IPS-NIHi7 (cell line): ENCODE measurements at regions not wholly inside any gene's neighbourhood (a gene's known extent, or its start where the extent isn't known, plus 50 kb on each side); places are given as distances from the start of the nearest gene placed in this dataset.
A peak's percentile ranks its signal among the peaks of the same experiment; 100 is the strongest.

Experiments
- DNase-seq: peaks from one replicate; pipeline ENCODE4 v3.0.0; 2012; ENCODE audit warnings: mixed read lengths; ENCODE audit errors: extremely low spot score

DNA sequence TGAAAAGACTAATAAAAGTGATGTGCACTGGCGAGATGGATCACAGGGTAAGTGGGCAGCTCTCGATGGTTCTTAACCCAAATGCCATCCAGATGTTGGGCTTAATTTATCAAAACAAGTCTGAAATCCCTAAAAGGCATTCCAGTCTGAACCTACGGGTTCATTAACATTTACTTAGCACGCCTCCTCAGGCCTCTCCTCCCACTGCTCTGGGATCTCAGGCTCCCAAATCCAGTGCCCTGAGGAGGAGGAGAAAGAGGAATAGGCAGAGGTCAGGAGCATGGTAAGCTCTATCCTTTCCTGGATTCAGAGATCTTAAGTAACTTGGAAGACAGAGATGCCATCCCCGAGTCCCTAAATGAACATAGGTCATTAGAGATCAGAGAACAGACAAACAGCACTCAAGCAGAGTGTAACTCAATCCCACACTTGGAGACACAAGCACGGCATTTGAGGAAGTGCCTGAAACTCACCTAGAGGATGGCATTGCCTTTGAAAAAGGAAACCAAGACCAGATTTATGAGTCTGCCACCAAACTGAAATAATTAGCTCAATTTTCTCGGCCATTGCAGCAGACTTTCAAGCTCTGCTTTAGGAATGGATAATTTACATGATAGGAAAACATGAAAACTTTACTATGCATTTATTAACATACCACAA is 140.9 kb downstream of the CXCL12 start:
- DNase-seq: no peak

DNA sequence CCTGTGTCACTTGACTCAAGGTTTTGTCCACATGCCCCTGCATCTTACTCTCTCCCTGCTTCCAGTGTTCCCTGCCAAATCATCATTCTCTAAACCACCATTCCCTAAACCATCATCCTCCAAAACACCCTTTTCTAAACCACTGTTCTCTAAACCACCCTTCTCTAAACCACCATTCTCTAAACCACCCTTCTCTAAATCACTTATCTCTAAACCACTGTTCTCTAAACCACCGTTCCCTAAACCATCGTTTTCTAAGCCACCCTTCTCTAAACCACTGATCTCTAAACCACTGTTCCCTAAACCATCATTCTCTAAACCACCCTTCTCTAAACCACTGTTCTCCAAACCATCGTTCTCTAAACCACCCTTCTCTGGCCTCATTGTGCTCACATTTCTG is 142.1 kb downstream of the CXCL12 start:
- DNase-seq: no peak

DNA sequence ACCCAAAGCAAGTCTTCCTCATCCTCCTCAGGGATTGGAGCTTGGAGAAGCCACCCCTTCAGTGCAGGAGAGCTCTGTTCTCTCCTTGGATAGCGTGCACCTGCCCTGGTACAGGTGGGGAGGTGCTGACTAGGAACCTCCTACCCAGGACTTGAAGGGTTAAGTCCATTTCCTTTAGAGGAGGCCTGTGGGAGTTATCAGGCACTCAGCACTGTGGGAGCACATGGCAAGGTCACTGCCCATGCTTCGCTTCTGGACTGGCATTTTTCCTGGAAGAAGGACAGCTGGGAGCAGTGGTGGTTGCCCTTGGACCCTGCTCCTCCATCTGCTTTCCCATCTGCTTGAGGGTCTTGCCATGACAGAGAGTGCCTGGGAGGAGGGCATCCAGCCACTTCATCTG is 142.8 kb downstream of the CXCL12 start:
- no peak for DNase-seq

DNA sequence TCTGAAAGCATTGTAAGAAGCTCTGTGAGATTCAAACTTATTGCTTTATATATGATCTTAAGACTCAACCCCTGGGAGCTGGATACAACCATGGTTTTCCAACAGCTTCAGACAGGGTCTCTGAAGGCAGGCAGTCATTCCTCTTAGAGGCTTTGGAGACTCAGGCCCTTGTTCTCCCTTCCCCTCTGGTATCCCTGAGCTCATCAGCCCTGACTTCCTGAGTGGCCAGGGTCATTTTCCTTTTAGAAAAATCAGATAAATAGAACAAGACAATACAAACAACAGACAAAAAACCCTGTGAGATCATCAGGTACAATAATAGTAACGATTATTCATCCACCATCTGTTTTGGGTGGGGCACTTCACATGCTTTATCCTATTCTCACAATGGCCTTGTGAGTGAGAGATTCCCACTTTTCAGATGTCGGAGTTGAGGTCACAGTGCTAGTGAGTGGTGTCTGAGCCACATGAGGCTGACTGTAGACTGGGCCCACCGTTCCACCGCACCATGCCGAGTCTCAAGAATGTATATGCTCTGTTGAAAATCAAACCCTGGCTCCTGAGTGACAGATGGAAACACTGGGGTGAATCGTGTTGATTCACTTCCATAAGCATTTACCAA is 144.2 kb downstream of the CXCL12 start:
- peak; percentile 1 for DNase-seq

DNA sequence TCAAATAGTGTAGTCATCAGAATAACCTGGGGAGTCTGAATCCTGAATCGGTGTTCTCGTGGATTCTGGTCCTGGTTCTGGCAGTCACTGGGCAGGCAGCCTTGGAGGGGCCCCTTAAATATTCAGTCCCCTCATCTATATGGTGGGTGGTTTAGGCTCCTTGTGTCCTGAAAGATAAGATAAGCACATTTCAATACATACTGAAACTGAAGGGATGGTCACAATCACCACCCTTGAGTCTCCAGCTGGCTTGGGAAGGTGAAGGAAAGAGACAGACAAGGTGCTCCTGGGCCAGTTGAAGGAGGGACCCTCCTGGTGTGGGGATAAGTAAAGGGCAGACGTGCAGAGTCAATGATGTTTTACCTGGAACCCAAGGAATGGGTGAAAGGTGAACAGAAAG is 146.7 kb downstream of the CXCL12 start:
- DNase-seq: no peak

DNA sequence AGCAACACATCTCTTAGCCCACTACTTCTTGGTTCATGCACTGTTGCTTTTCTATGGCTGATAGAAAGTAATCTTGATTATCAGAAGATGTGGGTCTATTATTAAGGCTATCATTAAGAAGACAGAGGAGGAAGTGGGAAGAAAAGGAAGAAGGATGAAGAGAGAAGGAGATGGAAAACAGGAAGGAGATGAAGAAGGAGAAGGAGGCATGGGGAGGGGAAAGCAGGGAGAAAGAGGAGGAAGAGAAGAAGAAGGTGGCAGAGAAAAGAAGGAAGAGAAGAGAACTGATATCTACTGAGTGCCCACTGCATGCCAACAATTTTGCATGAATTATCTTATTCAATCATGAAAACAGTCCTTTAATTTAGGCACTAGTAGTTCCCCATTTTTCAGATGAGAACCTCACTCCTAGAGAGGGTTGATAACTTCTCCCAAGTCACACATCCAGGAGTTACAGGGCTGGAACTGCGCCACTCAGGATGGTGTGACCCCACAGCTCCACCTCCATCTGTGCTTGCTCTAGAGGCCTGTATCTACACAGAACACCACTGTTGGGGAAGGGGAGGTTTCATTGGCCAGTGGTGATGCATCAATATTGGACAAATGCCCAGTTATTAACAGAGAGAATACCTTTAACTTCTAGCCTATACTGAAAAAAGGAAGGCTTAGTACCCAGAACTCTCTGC is 147.4 kb downstream of the CXCL12 start:
- DNase-seq: no peak

DNA sequence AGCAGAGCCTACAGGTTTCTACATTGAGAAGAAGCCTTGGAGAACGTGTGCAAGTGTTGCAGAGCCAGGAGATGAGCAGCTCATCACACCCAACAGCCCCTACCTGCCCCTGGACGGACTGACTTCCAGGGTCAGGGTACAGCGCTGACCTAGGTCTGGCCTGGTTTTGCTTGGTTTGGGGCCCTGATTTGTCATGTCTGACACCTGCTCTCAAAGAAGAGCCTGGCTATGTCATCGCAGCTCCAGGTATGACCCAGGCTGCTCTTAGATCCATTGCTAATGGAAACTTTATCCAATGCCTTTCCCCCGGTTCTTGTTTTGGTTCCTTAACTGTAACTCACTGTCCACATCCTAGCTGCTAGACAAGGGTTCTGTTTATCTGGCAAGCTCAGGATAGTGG is 149.5 kb downstream of the CXCL12 start:
- no peak for DNase-seq

DNA sequence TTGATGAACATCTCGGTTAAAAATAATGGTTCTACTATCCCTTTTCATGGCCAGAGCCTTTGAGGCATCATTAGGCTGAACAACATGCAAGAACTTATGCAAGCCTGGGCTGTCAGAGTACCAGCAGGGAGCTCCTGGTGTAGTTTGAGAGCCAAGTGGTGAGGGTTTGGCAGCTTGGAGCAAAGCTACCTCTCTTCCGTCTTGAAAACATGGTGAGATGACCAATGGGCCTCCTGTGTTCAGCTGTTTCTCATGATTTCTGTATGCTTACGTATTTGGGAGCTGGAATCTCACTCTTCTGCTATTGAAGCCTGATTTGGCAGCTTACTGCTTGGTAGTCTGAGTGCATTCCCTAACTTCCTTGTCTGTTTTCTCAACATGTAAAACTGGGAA is 150.4 kb downstream of the CXCL12 start:
- DNase-seq: peak; percentile 50

DNA sequence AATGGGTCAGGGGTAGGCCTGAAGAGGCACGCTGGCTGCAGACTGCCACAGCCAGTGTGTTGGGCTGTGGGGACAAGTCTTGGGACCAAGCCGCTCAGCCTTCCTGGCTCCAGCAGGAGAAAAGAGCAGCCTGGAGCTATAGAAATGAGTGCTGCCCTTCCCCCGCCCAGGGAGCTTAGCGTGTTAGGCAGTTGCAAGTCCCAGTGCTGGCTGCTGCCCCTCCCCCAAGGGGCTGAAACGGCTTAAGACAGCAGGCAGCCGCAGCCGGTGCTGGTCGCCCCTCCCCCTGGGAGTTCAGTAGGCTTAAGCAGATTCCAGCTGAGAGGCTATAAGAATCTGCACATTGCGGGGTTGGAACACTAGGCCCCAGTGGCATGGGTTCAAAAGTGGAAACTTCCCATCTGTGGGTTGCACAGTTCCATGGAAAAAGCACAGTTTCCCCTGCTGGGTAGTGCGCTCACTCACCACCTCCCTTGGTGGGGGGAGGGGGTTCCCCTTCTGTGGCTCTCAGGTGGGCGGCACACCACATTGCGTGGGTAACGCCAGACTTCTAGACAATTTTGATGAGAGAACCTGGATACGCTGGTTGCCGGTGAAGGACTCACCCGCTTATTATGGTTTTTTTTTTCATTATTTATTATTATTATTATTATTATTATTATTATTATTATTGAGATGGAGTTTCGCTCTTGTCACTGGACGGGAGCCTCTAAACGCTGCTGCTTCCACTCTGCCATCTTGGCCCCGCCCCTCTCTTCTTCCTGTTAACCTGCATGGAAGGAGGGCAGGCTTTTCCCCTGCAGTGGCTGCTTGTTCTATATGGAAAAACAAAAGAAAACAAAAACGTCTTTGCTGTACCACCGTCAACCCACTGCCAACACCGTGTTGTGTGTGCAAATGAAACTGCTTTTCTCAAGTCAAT is 151.1 kb downstream of the CXCL12 start:
- DNase-seq: peak; percentile 59

DNA sequence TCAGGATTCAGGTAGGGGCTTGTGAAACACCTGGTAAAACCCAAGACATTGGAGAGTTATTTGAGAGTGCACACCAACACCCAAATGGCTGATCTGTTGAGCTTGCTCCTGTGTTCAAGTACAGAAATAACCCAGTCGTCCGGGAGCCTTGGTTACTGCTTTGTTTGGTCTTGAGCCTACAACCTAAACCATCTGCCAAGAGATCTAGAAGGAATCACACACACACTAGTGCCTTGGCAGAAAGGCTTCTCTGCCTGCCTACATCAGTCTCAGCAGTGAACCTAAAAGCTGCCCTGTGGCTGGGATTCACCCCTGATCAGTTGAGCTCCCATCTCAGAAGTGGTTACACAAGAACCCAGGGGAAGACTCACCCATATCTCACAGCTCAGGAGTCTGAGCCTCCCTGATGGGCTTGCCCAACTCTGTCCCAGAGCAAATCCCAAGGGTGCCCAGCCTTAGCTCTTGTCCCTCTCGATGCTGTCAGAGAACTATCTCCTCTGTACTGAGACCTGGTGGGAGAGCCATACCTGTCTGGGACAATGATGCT is 167.6 kb downstream of the CXCL12 start:
- no peak for DNase-seq

DNA sequence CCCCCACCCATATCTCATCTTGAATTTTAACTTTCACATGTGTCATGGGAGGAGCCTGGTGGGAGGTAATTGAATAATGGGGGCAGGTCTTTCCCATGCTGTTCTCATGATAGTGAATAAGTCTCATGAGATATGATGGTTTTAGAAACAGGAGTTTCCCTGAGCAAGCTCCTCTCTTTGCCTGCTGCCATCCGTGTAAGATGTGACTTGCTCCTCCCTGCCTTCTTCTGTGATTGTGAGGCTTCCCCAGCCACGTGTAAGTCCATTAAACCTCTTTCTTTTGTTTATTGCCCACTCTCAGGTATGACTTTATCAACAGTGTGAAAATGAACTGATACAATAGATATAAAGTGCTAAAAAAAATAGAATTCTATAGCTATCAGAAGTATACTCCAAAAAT is 168.8 kb downstream of the CXCL12 start:
- no peak for DNase-seq

DNA sequence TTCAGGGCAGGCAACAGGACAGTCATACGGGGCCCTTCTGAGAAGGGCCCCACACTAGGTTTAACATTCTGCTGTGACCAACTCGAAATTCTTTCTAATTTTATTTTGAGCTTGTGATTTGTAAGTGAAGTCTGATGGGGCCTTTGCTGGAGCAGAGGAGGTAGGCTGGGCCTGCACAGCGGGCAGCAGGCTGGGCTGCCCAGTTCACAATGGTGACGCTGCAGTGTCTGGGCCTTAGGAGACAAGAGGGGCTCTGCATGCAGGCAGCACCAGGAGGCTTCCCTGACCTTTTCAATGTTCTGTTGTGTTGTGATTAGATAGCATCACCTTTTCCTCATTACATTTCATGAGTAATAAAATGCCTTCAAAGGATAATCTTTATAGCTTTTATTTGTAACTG is 175.1 kb downstream of the CXCL12 start:
- DNase-seq: no peak

DNA sequence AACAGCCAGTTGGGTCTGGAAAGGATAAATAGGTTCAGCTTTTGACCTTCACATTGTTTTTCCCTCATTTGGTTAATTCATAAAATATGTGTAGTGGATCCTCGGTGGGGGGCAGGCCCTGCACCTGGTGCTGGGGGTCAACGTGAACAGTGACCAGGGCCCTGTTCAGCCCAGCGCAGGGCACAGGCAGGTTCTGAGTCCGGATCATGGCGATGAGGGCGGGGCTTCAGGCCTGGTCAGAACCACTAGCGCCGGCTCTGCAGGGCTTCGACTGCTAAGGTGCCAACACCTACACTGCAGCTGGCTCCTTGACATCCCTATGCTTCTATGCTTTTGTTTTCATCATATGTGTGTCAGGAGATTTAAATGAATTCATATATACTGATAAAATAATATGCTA is 177.7 kb downstream of the CXCL12 start:
- DNase-seq: no peak

DNA sequence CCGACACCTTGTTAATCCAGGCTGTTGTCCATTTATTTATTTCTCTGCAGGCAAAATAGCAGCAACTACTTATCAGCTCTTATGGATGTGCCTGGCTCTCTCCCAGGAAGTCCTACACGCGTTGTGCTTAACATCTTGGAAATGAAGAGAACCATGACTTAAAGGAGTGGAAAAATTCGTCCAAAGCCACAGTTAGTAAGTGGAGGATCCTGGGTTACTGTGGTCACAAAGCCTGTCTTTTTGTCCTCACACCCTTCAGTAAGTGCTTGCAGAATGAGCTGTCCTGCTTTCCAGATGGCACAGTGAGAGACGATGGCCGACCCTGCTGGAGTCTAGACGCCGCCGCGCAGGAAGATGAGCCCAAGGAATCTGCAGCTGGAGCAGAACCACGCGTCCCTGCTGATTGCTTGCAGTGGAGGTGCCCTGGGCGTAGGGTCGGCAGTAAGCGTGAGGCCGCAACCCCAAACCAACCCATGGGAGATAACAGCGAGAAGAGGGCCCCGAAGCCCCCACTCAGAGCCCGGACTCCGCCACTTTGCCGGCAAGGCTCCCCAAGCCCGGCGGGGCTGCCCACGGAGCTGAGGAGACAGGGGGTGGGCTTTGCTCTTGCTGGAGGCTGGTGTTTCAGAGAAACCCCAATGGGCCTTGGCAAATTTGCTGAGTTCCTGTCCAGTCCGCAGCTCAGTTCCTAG is 178.6 kb downstream of the CXCL12 start:
- DNase-seq: no peak

DNA sequence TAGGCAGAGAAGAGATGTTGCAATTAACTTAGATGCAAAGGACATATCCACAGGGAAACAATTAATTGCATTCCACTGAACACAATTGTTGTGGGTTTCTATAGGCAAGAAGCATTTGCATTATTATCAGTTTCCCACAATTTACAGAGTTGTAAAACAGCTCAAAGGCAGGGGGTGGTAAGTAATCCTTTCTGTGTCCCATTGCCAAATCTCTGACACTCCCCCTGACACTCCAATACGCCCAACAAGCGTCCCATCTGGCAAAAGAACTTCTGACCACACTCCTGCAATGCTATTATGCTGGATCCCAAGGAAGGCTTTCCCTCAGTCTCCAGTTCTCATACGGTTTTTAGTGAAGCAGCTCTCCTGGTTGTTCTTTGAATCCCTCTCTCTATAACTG is 179.8 kb downstream of the CXCL12 start:
- DNase-seq: no peak

DNA sequence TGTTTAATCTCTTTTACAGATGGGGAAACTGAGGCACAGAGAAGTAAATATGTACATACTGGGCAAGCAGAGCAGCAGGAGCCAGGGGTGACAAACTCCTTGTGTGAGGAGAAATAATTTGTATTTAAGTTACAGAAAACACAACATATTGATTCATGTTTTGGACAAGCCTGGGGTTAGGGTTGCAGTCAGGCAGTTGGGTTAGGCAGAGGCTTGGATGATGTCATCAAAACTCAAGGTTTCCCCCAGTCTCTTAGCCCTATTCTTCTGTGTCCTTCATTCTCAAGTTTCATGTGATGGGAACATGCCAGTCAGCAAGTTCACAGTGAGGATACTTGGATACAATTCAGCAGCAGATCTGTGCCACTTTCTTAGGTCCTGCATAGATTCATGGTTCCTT is 181.4 kb downstream of the CXCL12 start:
- DNase-seq: no peak

DNA sequence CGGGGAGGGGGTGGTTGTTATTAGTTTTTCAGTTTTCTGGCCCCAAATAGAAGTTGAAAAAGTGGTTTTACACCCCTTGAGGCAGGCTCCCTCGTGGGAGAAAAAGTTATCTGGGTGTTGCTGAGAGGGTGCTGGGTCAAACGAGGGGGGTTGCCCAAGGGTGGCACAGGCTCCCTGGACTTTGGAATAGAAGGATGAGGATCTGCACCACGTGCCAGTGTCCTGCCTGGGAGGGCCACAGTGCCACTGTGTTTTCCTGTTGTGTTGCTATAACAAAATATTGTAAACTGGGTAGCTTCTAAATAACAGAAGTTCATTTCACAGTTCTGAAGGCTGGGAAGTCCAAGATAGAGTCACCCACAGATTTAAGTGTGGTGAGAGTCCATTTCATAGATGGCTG is 181.9 kb downstream of the CXCL12 start:
- no peak for DNase-seq

DNA sequence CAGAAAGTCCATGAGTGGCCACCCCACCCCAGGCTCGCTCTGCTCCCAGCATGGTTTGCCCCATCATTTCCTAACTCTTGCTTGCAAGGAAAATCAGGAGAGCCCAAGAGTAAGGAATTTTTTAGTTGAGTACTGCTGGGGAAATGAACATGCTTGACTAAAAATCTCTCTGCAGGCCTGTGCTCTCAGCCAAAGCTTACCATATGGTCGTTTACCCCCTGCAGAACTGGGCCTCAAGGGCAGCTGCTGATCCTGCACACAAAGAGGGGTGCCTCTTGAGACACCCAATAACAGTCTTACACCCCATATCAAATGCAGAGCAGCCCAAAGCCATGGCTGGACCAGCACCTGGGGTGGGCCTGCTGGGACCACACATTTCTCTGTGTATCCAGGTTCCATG is 183.2 kb downstream of the CXCL12 start:
- no peak for DNase-seq

DNA sequence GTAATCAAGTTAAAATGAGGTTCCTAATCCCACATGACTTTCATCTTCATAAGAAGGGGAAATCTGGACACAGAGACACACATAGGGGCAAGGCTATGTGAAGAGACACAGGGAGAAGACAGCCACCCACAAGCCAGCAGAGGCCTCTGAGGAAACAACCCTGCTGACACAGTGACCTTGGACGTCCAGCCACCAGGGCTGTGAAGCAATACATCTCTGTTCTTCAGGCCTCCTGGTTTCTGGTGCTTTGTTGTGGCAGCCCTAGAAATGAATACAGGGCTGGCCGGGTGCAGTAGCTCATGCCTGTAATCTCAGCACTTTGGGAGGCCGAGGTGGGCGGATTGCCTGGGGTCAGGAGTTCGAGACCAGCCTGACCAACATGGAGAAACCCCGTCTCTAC is 183.9 kb downstream of the CXCL12 start:
- DNase-seq: no peak

DNA sequence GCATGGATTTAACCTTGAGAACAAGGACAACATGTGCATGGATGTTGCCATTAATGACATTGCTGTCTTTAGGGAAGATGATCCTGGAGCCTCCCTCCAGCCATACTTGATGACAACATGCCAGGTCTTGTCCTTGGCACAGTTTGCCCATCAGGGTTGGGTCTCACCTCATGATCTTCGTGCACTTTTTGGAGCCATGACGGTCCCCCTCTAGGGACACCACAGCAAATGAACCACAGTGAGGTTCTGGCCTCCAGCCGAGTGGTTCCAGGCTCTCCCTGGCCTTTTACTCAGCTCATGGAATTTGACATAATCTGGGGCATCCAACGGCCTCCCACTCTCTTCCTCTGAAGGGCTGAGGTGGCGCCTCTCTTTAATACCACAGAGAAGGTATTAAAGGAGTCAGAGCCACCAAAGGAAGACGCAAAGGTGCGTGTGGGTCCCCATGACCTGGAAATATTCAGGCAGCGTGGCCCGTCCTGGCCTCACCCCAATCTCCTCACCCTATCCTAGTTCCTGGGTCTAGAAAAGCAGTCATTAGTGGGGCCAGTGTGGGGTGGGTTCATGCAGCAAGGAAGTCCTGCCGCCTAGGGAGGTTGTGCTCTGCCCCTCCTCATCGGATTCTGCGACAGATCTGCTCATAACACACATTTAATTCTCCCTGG is 184.8 kb downstream of the CXCL12 start:
- DNase-seq: no peak

DNA sequence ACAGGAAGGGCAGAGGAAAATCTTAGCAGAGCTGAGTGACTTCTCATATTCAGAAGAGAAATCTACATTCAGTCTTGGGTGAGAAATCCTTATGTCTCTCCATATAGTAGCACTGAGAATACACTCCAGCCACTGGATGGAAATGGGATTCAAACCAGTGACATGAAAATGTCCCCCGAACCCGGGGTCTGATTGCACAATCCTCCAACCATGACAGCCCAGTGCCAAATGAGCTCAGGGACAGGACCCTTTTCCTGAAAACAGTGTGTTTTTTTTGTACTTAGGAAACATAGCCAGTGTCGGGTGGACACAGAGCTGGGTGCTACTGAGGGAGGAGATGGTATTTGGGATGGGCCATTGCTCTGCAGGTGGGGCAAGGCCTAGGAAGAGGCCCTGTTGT is 185.6 kb downstream of the CXCL12 start:
- DNase-seq: no peak
